Parathyroid adenoma (tissue), 2 donors: ENCODE measurements at regions not wholly inside any gene's neighbourhood (a gene's known extent, or its start where the extent isn't known, plus 50 kb on each side); places are given as distances from the start of the nearest gene placed in this dataset.
"Not testable (repeated sequence)": the region's sequence is repeated elsewhere in the genome, so short reads cannot be mapped to it uniquely, and the experiment has no call there.

Experiments used
- H2AFZ ChIP-seq: fragments of 300-600 bp; sonication (generic); one replicate; pipeline ENCODE4 v1.7.0; 2017; ENCODE audit warnings: antibody characterized with exemption, mild to moderate bottlenecking
- H3K27ac ChIP-seq: fragments of 300-600 bp; sonication (generic); one replicate; pipeline ENCODE4 v1.7.0; 2017
- H3K27me3 ChIP-seq: fragments of 300-600 bp; sonication (generic); one replicate; pipeline ENCODE4 v1.7.0; 2017; ENCODE audit warnings: low read length; ENCODE audit not compliant: control insufficient read depth, insufficient read depth
- H3K36me3 ChIP-seq: fragments of 300-600 bp; sonication (generic); one replicate; pipeline ENCODE4 v1.7.0; 2017; ENCODE audit warnings: low read length; ENCODE audit not compliant: control insufficient read depth, insufficient read depth
- H3K4me1 ChIP-seq: fragments of 300-600 bp; sonication (generic); one replicate; pipeline ENCODE4 v1.7.0; 2017; ENCODE audit warnings: control low read depth
- H3K4me2 ChIP-seq: fragments of 300-600 bp; sonication (generic); one replicate; pipeline ENCODE4 v1.7.0; 2017; ENCODE audit warnings: low read length
- H3K4me3 ChIP-seq: fragments of 300-600 bp; sonication (generic); one replicate; pipeline ENCODE4 v1.7.0; 2017; ENCODE audit warnings: low read depth, low read length
- H3K79me2 ChIP-seq: fragments of 300-600 bp; sonication (generic); one replicate; pipeline ENCODE4 v1.7.0; 2017; ENCODE audit warnings: control low read depth
- H3K9ac ChIP-seq: fragments of 300-600 bp; sonication (generic); one replicate; pipeline ENCODE4 v1.7.0; 2017; ENCODE audit warnings: mild to moderate bottlenecking
- H3K9me3 ChIP-seq: fragments of 300-600 bp; sonication (generic); one replicate; pipeline ENCODE4 v1.7.0; 2017; ENCODE audit warnings: low read length; ENCODE audit not compliant: control insufficient read depth
- CTCF ChIP-seq: fragments of 300-600 bp; sonication (generic); IDR thresholded peaks from one replicate; pipeline ENCODE4 v1.7.0; 2017; ENCODE audit warnings: antibody characterized with exemption, mild to moderate bottlenecking
- donor health status: primary hyperparathyroidism.

DNA sequence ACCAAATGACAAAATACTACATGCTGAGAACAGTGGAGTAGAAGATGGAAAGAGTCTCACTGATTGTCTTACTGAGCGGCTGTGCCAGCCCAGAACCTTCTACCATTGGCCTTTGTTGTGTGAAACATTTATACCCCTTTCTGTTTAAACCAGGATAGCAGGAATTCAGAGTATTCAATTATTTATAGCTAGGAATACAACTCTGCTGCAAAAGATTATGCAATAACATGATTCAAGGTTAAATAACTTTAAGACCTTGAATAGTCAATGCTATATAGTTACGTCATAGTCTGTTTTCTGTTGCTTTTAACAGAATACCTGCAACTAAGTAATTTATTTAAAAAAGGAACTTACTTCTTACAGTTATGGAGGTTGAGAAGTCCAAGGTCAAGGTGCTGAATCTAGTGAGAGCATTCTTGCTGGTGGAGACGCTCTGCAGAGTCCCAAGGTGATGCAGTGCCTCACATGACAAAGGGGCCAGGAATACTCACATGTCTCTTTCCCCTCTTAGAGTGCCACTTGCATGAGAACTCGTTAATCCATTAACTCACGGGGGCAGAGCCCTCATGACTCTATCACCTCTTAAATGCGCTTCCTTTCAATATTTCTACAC lies 371.8 kb downstream of the MDFIC start:
- Histone ChIP-seq H3K27ac (no peak overlapping the region), H3K4me1 (no peaks in the 10 kb centered on the region), H3K9me3 (no peaks in the 10 kb centered on the region), H3K27me3 (no peaks in the 10 kb centered on the region), H3K79me2 (no peaks in the 10 kb centered on the region), H3K4me3 (no peak overlapping the region), H3K9ac (no peak overlapping the region), H3K4me2 (no peak overlapping the region), H3K36me3 (no peaks in the 10 kb centered on the region), H2AFZ (no peak overlapping the region)
- TF ChIP-seq CTCF = no peak

DNA sequence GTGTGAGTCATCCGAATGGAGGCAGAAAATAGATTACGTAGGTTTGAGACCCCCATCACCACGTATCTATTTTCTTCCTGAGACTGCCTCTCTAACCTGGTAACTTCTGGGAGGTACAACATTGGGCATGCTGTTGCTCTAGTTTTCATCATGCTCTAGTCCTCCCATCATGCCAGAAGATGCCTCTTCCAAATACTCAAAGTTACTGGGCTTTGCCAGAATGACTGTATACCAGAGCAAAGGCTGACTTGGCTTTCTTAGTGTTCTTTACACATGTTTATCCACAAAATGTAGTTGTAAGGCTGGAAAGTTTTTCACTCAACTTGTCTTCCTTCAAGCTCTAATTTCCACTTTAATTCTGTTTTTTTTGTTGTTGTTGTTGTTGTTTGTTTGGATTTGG lies 370.5 kb downstream of the MDFIC start:
- no peak overlapping the region for H2AFZ ChIP-seq
- no peaks in the 10 kb centered on the region for H3K9me3 ChIP-seq
- no peak overlapping the region for H3K4me3 ChIP-seq
- H3K9ac ChIP-seq = no peak overlapping the region
- TF ChIP-seq CTCF = no peak
- no peaks in the 10 kb centered on the region for H3K79me2 ChIP-seq
- H3K4me2 ChIP-seq = no peak overlapping the region
- H3K4me1 ChIP-seq = no peaks in the 10 kb centered on the region
- no peak overlapping the region for H3K27ac ChIP-seq
- no peaks in the 10 kb centered on the region for H3K27me3 ChIP-seq
- H3K36me3 ChIP-seq = no peaks in the 10 kb centered on the region

DNA sequence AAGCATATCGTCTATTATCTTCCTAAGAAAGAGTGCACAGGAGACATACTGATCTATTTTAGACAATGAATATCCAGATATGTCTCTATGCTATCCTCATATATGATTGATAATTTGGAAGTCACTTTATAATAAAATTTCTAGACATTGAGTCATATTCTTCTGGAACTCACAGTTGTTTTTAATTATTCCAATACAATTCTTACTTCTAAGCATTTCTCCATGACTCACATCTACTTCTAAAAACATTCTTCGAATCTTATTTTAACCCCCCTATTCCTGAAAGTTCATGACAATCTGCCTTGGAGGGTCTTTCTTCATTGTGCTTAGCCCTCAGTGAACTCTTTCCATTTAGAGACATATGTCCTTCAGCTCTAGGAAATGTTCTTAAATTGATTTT lies 368.1 kb downstream of the MDFIC start:
- H3K36me3 ChIP-seq = no peaks in the 10 kb centered on the region
- no peak for TF ChIP-seq CTCF

DNA sequence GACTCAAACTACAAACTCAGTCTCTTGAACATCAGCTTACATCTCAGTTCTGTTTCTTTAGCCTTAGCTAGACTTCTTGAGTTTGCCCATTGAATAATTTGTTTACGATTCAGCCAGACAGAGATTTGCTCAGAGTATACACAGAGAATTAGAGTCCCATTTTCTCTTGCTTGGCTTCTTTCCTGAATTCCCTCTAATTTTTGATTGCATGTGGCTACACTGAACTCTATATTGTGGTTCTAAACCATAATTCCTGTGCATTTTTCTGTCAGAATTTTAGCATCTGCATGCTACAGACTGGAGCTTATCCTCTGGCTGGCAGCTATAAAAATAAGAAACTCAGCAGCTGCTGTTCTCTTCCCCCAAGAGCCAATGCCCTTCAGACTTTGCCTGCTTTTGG lies 354.9 kb downstream of the MDFIC start:
- H3K9ac ChIP-seq = no peak overlapping the region
- H3K9me3 ChIP-seq = no peaks in the 10 kb centered on the region
- H3K4me3 ChIP-seq = no peak overlapping the region
- no peak overlapping the region for H3K27ac ChIP-seq
- no peaks in the 10 kb centered on the region for H3K79me2 ChIP-seq
- no peak for TF ChIP-seq CTCF
- H3K4me1 ChIP-seq = no peaks in the 10 kb centered on the region
- no peaks in the 10 kb centered on the region for H3K36me3 ChIP-seq
- no peaks in the 10 kb centered on the region for H3K27me3 ChIP-seq
- no peak overlapping the region for H2AFZ ChIP-seq
- H3K4me2 ChIP-seq = no peak overlapping the region

More for the DNA sequence above, 368.1 kb downstream of the MDFIC start:
- Histone ChIP-seq H2AFZ (no peak overlapping the region), H3K4me2 (no peak overlapping the region), H3K27me3 (no peaks in the 10 kb centered on the region), H3K4me3 (no peak overlapping the region), H3K79me2 (no peaks in the 10 kb centered on the region), H3K9ac (no peak overlapping the region), H3K4me1 (no peaks in the 10 kb centered on the region), H3K9me3 (no peaks in the 10 kb centered on the region), H3K27ac (no peak overlapping the region)

DNA sequence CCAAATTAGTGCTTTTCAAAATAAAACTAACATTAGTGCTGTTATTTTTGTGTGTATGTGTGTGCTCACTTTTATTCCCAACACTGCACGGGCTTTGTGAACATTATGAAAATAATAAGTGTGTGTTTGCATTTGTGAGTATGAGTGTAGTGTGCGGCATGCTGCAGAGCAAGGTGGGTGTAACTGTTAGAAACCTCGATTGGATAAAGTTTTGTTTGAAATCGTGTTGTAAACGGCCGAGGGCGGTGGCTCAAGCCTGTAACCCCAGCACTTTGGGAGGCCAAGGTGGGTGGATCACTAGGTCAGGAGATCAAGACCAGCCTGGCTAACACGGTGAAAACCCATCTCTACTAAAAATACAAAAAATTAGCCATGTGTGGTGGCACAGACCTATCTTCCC lies 352.0 kb downstream of the MDFIC start:
- H3K4me2 ChIP-seq, H3K36me3 ChIP-seq, H2AFZ ChIP-seq, H3K4me1 ChIP-seq, H3K9ac ChIP-seq, H3K27ac ChIP-seq, H3K4me3 ChIP-seq, H3K79me2 ChIP-seq, H3K27me3 ChIP-seq, H3K9me3 ChIP-seq: not testable (repeated sequence)
